Choroid plexus epithelial cell (primary cell): ENCODE measurements at regions not wholly inside any gene's neighbourhood (a gene's known extent, or its start where the extent isn't known, plus 50 kb on each side); places are given as distances from the start of the nearest gene placed in this dataset.
A peak's percentile ranks its signal among the peaks of the same experiment; 100 is the strongest.

Experiments used
- DNase-seq: peaks from one replicate; pipeline ENCODE4 v3.0.0-alpha.2; 2010; ENCODE audit warnings: low read depth
- H3K4me3 ChIP-seq: 2 replicates; pipeline ENCODE4 v1.5.1; 2011; ENCODE audit warnings: low read depth, mild to moderate bottlenecking, control low read depth, low read length, moderate library complexity
- CTCF ChIP-seq: conservative IDR thresholded peaks from 2 replicates; pipeline ENCODE4 v1.5.1; 2011; ENCODE audit warnings: low read depth, mild to moderate bottlenecking, control low read depth, inconsistent platforms, low read length, moderate library complexity

- TF ChIP-seq CTCF = no peak
- peak; percentile 9 for DNase-seq
These were observed 207.0 kb upstream of the CCDC68 start for GRCh38 chr18:55166260-55166598.

GRCh38 chr18:55163550-55163949 lies 204.3 kb upstream of the CCDC68 start:
- no peak for TF ChIP-seq CTCF
- DNase-seq = no peak
- H3K4me3 ChIP-seq = no peak overlapping the region

More at GRCh38 chr18:55166260-55166598, 207.0 kb upstream of the CCDC68 start:
- no peak overlapping the region for H3K4me3 ChIP-seq

- no peak for DNase-seq
- no peak for TF ChIP-seq CTCF
- no peak overlapping the region for H3K4me3 ChIP-seq
These were observed 202.7 kb upstream of the CCDC68 start for GRCh38 chr18:55161916-55162315.

- no peak for TF ChIP-seq CTCF
- no peak for DNase-seq
These were observed 199.8 kb upstream of the CCDC68 start for GRCh38 chr18:55159027-55159426.

GRCh38 chr18:55158570-55158969 lies 199.3 kb upstream of the CCDC68 start:
- TF ChIP-seq CTCF = no peak
- H3K4me3 ChIP-seq = no peak overlapping the region
- no peak for DNase-seq

More at GRCh38 chr18:55159027-55159426, 199.8 kb upstream of the CCDC68 start:
- H3K4me3 ChIP-seq = no peak overlapping the region

- no peak overlapping the region for H3K4me3 ChIP-seq
- DNase-seq = no peak
- no peak for TF ChIP-seq CTCF
These were observed 194.1 kb upstream of the CCDC68 start for GRCh38 chr18:55153346-55153745.

GRCh38 chr18:55152801-55153200 lies 193.5 kb upstream of the CCDC68 start:
- peak; percentile 72 for DNase-seq
- no peak for TF ChIP-seq CTCF
- H3K4me3 ChIP-seq = no peak overlapping the region
